Activated T-cell treated with anti-CD3 and anti-CD28 coated beads, Interleukin-2, amount 50 U/mL, for 24 hours (primary cell): ENCODE measurements at regions not wholly inside any gene's neighbourhood (a gene's known extent, or its start where the extent isn't known, plus 50 kb on each side); places are given as distances from the start of the nearest gene placed in this dataset.

Experiments
- DNase-seq: peaks from one replicate; pipeline ENCODE4 v3.0.0-alpha.2; 2020
- H3K27ac Mint-ChIP-seq: 2 replicates; pipeline ENCODE4 v1.8.0; 2020; ENCODE audit warnings: mild to moderate bottlenecking, mixed read lengths
- H3K27me3 Mint-ChIP-seq: 2 replicates; pipeline ENCODE4 v1.8.0; 2020; ENCODE audit warnings: mixed read lengths
- H3K36me3 Mint-ChIP-seq: 2 replicates; pipeline ENCODE4 v1.8.0; 2020; ENCODE audit warnings: low read depth, mixed read lengths
- H3K4me1 Mint-ChIP-seq: 2 replicates; pipeline ENCODE4 v1.8.0; 2020; ENCODE audit warnings: low read depth, mixed read lengths
- H3K4me3 Mint-ChIP-seq: 2 replicates; pipeline ENCODE4 v1.8.0; 2020; ENCODE audit warnings: mild to moderate bottlenecking, moderate library complexity, mixed read lengths
- H3K9me3 Mint-ChIP-seq: 2 replicates; pipeline ENCODE4 v1.8.0; 2020; ENCODE audit warnings: mixed read lengths

GRCh38 chr9:85208666-85209065 lies 533.1 kb downstream of the AGTPBP1 start:
- Mint-ChIP-seq H3K4me3 (no peak overlapping the region), H3K36me3 (no peaks in the 10 kb centered on the region), H3K27ac (no peak overlapping the region), H3K9me3 (peaks cover 3% of the 10 kb centered on the region), H3K4me1 (peaks cover 10% of the 10 kb centered on the region), H3K27me3 (peaks cover 14% of the 10 kb centered on the region)
- no peak for DNase-seq

- no peaks in the 10 kb centered on the region for H3K36me3 Mint-ChIP-seq
- no peak overlapping the region for H3K27ac Mint-ChIP-seq
- H3K4me1 Mint-ChIP-seq, result no peaks in the 10 kb centered on the region
- no peak for DNase-seq
- peaks cover 3% of the 10 kb centered on the region for H3K27me3 Mint-ChIP-seq
- no peak overlapping the region for H3K4me3 Mint-ChIP-seq
- peaks cover 3% of the 10 kb centered on the region for H3K9me3 Mint-ChIP-seq
Observed at GRCh38 chr9:85204176-85204575, 534.6 kb downstream of the NTRK2 start.

- Mint-ChIP-seq H3K4me3 (no peak overlapping the region), H3K36me3 (no peaks in the 10 kb centered on the region), H3K27ac (no peak overlapping the region), H3K9me3 (peaks cover under 1% of the 10 kb centered on the region), H3K4me1 (no peaks in the 10 kb centered on the region), H3K27me3 (peaks cover under 1% of the 10 kb centered on the region)
- no peak for DNase-seq
Observed at GRCh38 chr9:85202596-85202995, 533.1 kb downstream of the NTRK2 start.

- DNase-seq, result no peak
- peaks cover 2% of the 10 kb centered on the region for H3K9me3 Mint-ChIP-seq
Observed at GRCh38 chr9:85200726-85201404, 531.3 kb downstream of the NTRK2 start.

GRCh38 chr9:85199866-85200495 lies 530.5 kb downstream of the NTRK2 start:
- Mint-ChIP-seq H3K36me3 (no peaks in the 10 kb centered on the region), H3K4me3 (no peak overlapping the region), H3K4me1 (no peaks in the 10 kb centered on the region), H3K27ac (no peak overlapping the region), H3K9me3 (peaks cover 3% of the 10 kb centered on the region), H3K27me3 (no peaks in the 10 kb centered on the region)
- DNase-seq, result no peak

More at GRCh38 chr9:85200726-85201404, 531.3 kb downstream of the NTRK2 start:
- Mint-ChIP-seq H3K4me1 (no peaks in the 10 kb centered on the region), H3K27ac (no peak overlapping the region), H3K36me3 (no peaks in the 10 kb centered on the region), H3K27me3 (no peaks in the 10 kb centered on the region), H3K4me3 (no peak overlapping the region)

GRCh38 chr9:85192750-85193149 lies 523.2 kb downstream of the NTRK2 start:
- Mint-ChIP-seq H3K4me1 (no peaks in the 10 kb centered on the region), H3K27ac (no peak overlapping the region), H3K9me3 (peaks cover 4% of the 10 kb centered on the region), H3K36me3 (no peaks in the 10 kb centered on the region), H3K4me3 (no peak overlapping the region), H3K27me3 (no peaks in the 10 kb centered on the region)
- no peak for DNase-seq

GRCh38 chr9:85186218-85186585 lies 516.7 kb downstream of the NTRK2 start:
- Mint-ChIP-seq H3K27me3 (peaks cover 9% of the 10 kb centered on the region), H3K27ac (no peak overlapping the region), H3K4me1 (no peaks in the 10 kb centered on the region), H3K9me3 (peaks cover 4% of the 10 kb centered on the region), H3K36me3 (no peaks in the 10 kb centered on the region), H3K4me3 (no peak overlapping the region)
- no peak for DNase-seq

- Mint-ChIP-seq H3K36me3 (no peaks in the 10 kb centered on the region), H3K9me3 (peaks cover 4% of the 10 kb centered on the region), H3K27ac (no peak overlapping the region), H3K4me1 (no peaks in the 10 kb centered on the region), H3K4me3 (no peak overlapping the region), H3K27me3 (peaks cover 12% of the 10 kb centered on the region)
- no peak for DNase-seq
Observed at GRCh38 chr9:85185486-85186217, 516.1 kb downstream of the NTRK2 start.

- Mint-ChIP-seq H3K27me3 (peaks cover 11% of the 10 kb centered on the region), H3K36me3 (no peaks in the 10 kb centered on the region), H3K9me3 (peaks cover 4% of the 10 kb centered on the region)
Observed at GRCh38 chr9:85182383-85182782, 512.9 kb downstream of the NTRK2 start.

GRCh38 chr9:85178474-85178873 lies 508.9 kb downstream of the NTRK2 start:
- DNase-seq, result no peak
- Mint-ChIP-seq H3K27me3 (peaks cover 10% of the 10 kb centered on the region), H3K27ac (no peak overlapping the region), H3K9me3 (peaks cover 4% of the 10 kb centered on the region), H3K36me3 (no peaks in the 10 kb centered on the region), H3K4me3 (no peak overlapping the region), H3K4me1 (no peaks in the 10 kb centered on the region)

More at GRCh38 chr9:85182383-85182782, 512.9 kb downstream of the NTRK2 start:
- Mint-ChIP-seq H3K27ac (no peak overlapping the region), H3K4me1 (no peaks in the 10 kb centered on the region), H3K4me3 (no peak overlapping the region)
- DNase-seq, result no peak

GRCh38 chr9:85173967-85174366 lies 504.4 kb downstream of the NTRK2 start:
- no peaks in the 10 kb centered on the region for H3K36me3 Mint-ChIP-seq
- peaks cover 4% of the 10 kb centered on the region for H3K9me3 Mint-ChIP-seq
- H3K27me3 Mint-ChIP-seq, result no peaks in the 10 kb centered on the region
- DNase-seq, result no peak
- H3K27ac Mint-ChIP-seq, result no peak overlapping the region
- no peaks in the 10 kb centered on the region for H3K4me1 Mint-ChIP-seq
- H3K4me3 Mint-ChIP-seq, result no peak overlapping the region

- Mint-ChIP-seq H3K27ac (no peak overlapping the region), H3K9me3 (peaks cover 5% of the 10 kb centered on the region), H3K27me3 (no peaks in the 10 kb centered on the region), H3K4me1 (no peaks in the 10 kb centered on the region), H3K36me3 (no peaks in the 10 kb centered on the region), H3K4me3 (no peak overlapping the region)
- DNase-seq, result no peak
Observed at GRCh38 chr9:85172001-85172978, 502.8 kb downstream of the NTRK2 start.

GRCh38 chr9:85171163-85171562 lies 501.6 kb downstream of the NTRK2 start:
- H3K4me3 Mint-ChIP-seq, result no peak overlapping the region
- H3K27me3 Mint-ChIP-seq, result no peaks in the 10 kb centered on the region
- H3K27ac Mint-ChIP-seq, result no peak overlapping the region
- DNase-seq, result no peak
- peaks cover 7% of the 10 kb centered on the region for H3K9me3 Mint-ChIP-seq
- H3K36me3 Mint-ChIP-seq, result no peaks in the 10 kb centered on the region
- no peaks in the 10 kb centered on the region for H3K4me1 Mint-ChIP-seq

GRCh38 chr9:85168412-85168811 lies 498.9 kb downstream of the NTRK2 start:
- Mint-ChIP-seq H3K9me3 (peaks cover 10% of the 10 kb centered on the region), H3K27ac (no peak overlapping the region), H3K36me3 (no peaks in the 10 kb centered on the region), H3K27me3 (no peaks in the 10 kb centered on the region), H3K4me3 (no peak overlapping the region), H3K4me1 (no peaks in the 10 kb centered on the region)
- DNase-seq, result no peak
